Erythroblast (primary cell): ENCODE measurements at regions not wholly inside any gene's neighbourhood (a gene's known extent, or its start where the extent isn't known, plus 50 kb on each side); places are given as distances from the start of the nearest gene placed in this dataset.

Source experiments
- GATA1 ChIP-seq: IDR thresholded peaks from 2 replicates; pipeline ENCODE4 v1.6.1; 2011; ENCODE audit warnings: low read depth, mild to moderate bottlenecking, control low read depth, low read length, moderate library complexity
- POLR2A ChIP-seq: IDR thresholded peaks from 2 replicates; pipeline ENCODE4 v1.6.1; 2011; ENCODE audit warnings: mild to moderate bottlenecking, low read length

DNA sequence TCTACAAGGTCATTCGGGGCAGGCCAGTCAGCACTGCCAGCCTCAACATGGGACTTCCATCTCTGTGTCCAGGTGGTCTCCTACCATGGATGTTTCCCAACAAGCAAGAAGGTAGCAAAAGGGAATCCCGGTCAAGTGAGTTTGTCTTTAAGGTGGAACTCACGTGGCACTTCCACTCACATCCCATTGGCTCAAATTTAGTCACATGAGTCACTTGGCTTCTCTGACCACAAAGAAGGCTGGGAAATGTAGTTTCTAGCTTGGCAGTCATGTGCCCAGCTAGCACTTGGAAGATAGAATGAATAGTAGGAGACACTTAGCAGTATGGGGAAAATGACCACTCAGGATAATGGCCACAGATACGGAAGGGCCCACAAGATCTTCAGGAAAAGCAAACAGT lies 106.6 kb downstream of the AIPL1 start:
- no peak for TF ChIP-seq POLR2A
- TF ChIP-seq GATA1: no peak
